ENCODE measurements at regions not wholly inside any gene's neighbourhood (a gene's known extent, or its start where the extent isn't known, plus 50 kb on each side); places are given as distances from the start of the nearest gene placed in this dataset.

DNA sequence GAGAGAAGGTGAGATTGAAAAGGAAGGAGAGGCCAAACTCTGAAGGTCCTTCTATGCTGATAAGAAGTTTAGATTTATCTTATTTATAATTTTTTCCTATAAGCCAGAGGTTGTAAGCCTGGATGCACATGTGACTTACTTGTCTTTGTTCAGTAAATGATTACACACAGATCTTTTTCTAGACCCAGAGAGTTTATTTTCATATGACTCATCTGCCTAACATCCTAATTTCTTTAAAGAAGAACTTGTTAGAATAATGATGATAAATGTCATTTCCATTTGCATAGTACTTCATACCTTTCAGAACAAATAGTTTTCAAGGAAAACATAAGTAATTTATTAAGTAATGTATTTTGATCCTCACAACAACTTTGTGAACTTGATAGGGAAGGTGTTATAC lies 434.8 kb upstream of the DPH6 start:
- CTCF ChIA-PET = no interaction called here

DNA sequence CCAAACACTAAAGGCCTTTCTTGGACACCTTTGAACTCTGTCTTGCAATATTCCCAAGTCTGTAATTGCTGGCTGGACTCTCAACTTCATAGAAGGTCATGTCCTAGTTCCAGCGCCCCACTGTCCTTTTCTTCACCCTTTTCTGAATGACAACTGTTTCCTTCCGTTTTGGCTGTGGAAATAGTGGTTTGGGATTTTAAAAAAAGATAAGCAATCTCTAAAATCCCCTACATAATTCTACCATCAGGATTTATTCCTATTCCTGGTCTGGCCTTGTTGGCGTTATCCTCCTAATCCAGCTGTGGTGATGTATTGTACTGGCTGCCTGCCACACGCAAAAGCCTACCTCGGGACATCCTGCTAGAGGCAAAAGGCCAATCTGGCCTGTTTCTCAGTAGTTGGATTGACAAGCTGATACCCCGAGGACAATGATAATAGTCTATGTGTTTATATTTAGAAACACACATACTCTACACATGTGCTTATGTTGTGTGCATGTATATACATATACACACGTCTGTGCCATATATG lies 440.3 kb upstream of the DPH6 start:
- DNase-seq (ENCODE audit: low read depth, low spot score) (no peak), ATAC-seq (no peak)
- intact Hi-C loops (cut with micrococcal nuclease; ENCODE audit: unreplicated experiment) = no loop called here
- no TSS peak for BruUV-seq (replicated peaks)
- no peak overlapping the region for H3K4me3 ChIP-seq (ENCODE audit: low read depth in 2 of 2, low read length in 2 of 2)
- no peaks in the 10 kb centered on the region for H3K4me1 ChIP-seq (ENCODE audit: control insufficient read depth, insufficient read depth, low read length)
- no peaks in the 10 kb centered on the region for H3K36me3 ChIP-seq (ENCODE audit: control insufficient read depth, insufficient read depth, low read length)
- ChIA-PET POLR2A (no interaction called here), CTCF (no interaction called here)
- TF ChIP-seq SIN3A (IDR thresholded peaks at IDR 0.05; ENCODE audit: borderline replicate concordance, insufficient read depth, low read depth, low read length) = no peak
- TF ChIP-seq TCF7L2 (IDR thresholded peaks at IDR 0.05; ENCODE audit: low read depth, low read length) = no peak
- TF ChIP-seq, protein P1, sequence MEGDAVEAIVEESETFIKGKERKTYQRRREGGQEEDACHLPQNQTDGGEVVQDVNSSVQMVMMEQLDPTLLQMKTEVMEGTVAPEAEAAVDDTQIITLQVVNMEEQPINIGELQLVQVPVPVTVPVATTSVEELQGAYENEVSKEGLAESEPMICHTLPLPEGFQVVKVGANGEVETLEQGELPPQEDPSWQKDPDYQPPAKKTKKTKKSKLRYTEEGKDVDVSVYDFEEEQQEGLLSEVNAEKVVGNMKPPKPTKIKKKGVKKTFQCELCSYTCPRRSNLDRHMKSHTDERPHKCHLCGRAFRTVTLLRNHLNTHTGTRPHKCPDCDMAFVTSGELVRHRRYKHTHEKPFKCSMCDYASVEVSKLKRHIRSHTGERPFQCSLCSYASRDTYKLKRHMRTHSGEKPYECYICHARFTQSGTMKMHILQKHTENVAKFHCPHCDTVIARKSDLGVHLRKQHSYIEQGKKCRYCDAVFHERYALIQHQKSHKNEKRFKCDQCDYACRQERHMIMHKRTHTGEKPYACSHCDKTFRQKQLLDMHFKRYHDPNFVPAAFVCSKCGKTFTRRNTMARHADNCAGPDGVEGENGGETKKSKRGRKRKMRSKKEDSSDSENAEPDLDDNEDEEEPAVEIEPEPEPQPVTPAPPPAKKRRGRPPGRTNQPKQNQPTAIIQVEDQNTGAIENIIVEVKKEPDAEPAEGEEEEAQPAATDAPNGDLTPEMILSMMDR (IDR thresholded peaks at IDR 0.05) = no peak
- TF ChIP-seq, protein P2, sequence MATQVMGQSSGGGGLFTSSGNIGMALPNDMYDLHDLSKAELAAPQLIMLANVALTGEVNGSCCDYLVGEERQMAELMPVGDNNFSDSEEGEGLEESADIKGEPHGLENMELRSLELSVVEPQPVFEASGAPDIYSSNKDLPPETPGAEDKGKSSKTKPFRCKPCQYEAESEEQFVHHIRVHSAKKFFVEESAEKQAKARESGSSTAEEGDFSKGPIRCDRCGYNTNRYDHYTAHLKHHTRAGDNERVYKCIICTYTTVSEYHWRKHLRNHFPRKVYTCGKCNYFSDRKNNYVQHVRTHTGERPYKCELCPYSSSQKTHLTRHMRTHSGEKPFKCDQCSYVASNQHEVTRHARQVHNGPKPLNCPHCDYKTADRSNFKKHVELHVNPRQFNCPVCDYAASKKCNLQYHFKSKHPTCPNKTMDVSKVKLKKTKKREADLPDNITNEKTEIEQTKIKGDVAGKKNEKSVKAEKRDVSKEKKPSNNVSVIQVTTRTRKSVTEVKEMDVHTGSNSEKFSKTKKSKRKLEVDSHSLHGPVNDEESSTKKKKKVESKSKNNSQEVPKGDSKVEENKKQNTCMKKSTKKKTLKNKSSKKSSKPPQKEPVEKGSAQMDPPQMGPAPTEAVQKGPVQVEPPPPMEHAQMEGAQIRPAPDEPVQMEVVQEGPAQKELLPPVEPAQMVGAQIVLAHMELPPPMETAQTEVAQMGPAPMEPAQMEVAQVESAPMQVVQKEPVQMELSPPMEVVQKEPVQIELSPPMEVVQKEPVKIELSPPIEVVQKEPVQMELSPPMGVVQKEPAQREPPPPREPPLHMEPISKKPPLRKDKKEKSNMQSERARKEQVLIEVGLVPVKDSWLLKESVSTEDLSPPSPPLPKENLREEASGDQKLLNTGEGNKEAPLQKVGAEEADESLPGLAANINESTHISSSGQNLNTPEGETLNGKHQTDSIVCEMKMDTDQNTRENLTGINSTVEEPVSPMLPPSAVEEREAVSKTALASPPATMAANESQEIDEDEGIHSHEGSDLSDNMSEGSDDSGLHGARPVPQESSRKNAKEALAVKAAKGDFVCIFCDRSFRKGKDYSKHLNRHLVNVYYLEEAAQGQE (IDR thresholded peaks at IDR 0.05; ENCODE audit: insufficient read depth in 1 of 2, low read depth in 2 of 2, low read length in 1 of 2) = no peak
- no peak for TF ChIP-seq POLR2AphosphoS5 (IDR thresholded peaks at IDR 0.05; ENCODE audit: low read depth, low read length)
- no peaks in the 10 kb centered on the region for H3K27me3 ChIP-seq (ENCODE audit: control insufficient read depth, insufficient read depth, low read length)
- in situ Hi-C loops (cut with HindIII; ENCODE audit: low pct_unique_long_range_greater_than_20kb, low sequenced_read_pairs) = no loop called here
- H3K27ac ChIP-seq (ENCODE audit: low read length) = no peak overlapping the region
- no peaks in the 10 kb centered on the region for H3K9me3 ChIP-seq (ENCODE audit: control insufficient read depth, insufficient read depth, low read depth, low read length)

More for the DNA sequence above, 434.8 kb upstream of the DPH6 start:
- ATAC-seq = no peak
- DNase-seq (ENCODE audit: low read depth, low spot score) = no peak
- intact Hi-C loops (cut with micrococcal nuclease; ENCODE audit: unreplicated experiment) (no loop called here), in situ Hi-C loops (cut with HindIII; ENCODE audit: low pct_unique_long_range_greater_than_20kb, low sequenced_read_pairs) (no loop called here)
- Histone ChIP-seq H3K4me3 (ENCODE audit: low read depth in 2 of 2, low read length in 2 of 2) (no peak overlapping the region), H3K4me1 (ENCODE audit: control insufficient read depth, insufficient read depth, low read length) (no peaks in the 10 kb centered on the region), H3K27me3 (ENCODE audit: control insufficient read depth, insufficient read depth, low read length) (no peaks in the 10 kb centered on the region), H3K27ac (ENCODE audit: low read length) (no peak overlapping the region), H3K9me3 (ENCODE audit: control insufficient read depth, insufficient read depth, low read depth, low read length) (no peaks in the 10 kb centered on the region), H3K36me3 (ENCODE audit: control insufficient read depth, insufficient read depth, low read length) (no peaks in the 10 kb centered on the region)
- BruUV-seq (replicated peaks) = no TSS peak
- POLR2A ChIA-PET = no interaction called here
- TF ChIP-seq TCF7L2 (IDR thresholded peaks at IDR 0.05; ENCODE audit: low read depth, low read length) (no peak), SIN3A (IDR thresholded peaks at IDR 0.05; ENCODE audit: borderline replicate concordance, insufficient read depth, low read depth, low read length) (no peak), POLR2AphosphoS5 (IDR thresholded peaks at IDR 0.05; ENCODE audit: low read depth, low read length) (no peak)
- TF ChIP-seq, protein P1 (IDR thresholded peaks at IDR 0.05) = no peak
- TF ChIP-seq, protein P2 (IDR thresholded peaks at IDR 0.05; ENCODE audit: insufficient read depth in 1 of 2, low read depth in 2 of 2, low read length in 1 of 2) = no peak

Data from Panc1 (cell line).